ENCODE measurements at regions not wholly inside any gene's neighbourhood (a gene's known extent, or its start where the extent isn't known, plus 50 kb on each side); places are given as distances from the start of the nearest gene placed in this dataset.

GRCh38 chr10:118501171-118501570 lies 94.3 kb downstream of the PRLHR start:
- DNase-seq (ENCODE audit: low read depth): no peak

GRCh38 chr10:118500477-118501104 lies 94.9 kb downstream of the PRLHR start:
- no peak for DNase-seq (ENCODE audit: low read depth)

- no peak for DNase-seq (ENCODE audit: low read depth)
Observed at GRCh38 chr10:118499186-118499585, 96.3 kb downstream of the PRLHR start.

- DNase-seq (ENCODE audit: low read depth): no peak
Observed at GRCh38 chr10:118498623-118499022, 96.8 kb downstream of the PRLHR start.

- DNase-seq (ENCODE audit: low read depth): no peak
Observed at GRCh38 chr10:118497227-118497626, 98.2 kb downstream of the PRLHR start.

- DNase-seq (ENCODE audit: low read depth): no peak
Observed at GRCh38 chr10:118496525-118496924, 98.9 kb downstream of the PRLHR start.

- no peak for DNase-seq (ENCODE audit: low read depth)
Observed at GRCh38 chr10:118495499-118495898, 99.9 kb downstream of the PRLHR start.

GRCh38 chr10:118491055-118491454 lies 104.4 kb downstream of the PRLHR start:
- DNase-seq (ENCODE audit: low read depth): no peak

- no peak for DNase-seq (ENCODE audit: low read depth)
Observed at GRCh38 chr10:118488710-118489497, 106.5 kb downstream of the PRLHR start.

- DNase-seq (ENCODE audit: low read depth): no peak
Observed at GRCh38 chr10:118485641-118486040, 109.8 kb downstream of the PRLHR start.

- DNase-seq (ENCODE audit: low read depth): no peak
Observed at GRCh38 chr10:118484152-118484871, 111.1 kb downstream of the PRLHR start.

- DNase-seq (ENCODE audit: low read depth): no peak
Observed at GRCh38 chr10:118483496-118483895, 112.0 kb downstream of the PRLHR start.

- no peak for DNase-seq (ENCODE audit: low read depth)
Observed at GRCh38 chr10:118482393-118483331, 112.8 kb downstream of the PRLHR start.

- DNase-seq (ENCODE audit: low read depth): no peak
Observed at GRCh38 chr10:118481871-118482270, 113.6 kb downstream of the PRLHR start.

- no peak for DNase-seq (ENCODE audit: low read depth)
Observed at GRCh38 chr10:118475214-118475613, 120.2 kb downstream of the PRLHR start.

- no peak for DNase-seq (ENCODE audit: low read depth)
Observed at GRCh38 chr10:118474111-118474510, 121.3 kb downstream of the PRLHR start.

GRCh38 chr10:118473305-118473960 lies 122.0 kb downstream of the PRLHR start:
- DNase-seq (ENCODE audit: low read depth): no peak

- DNase-seq (ENCODE audit: low read depth): no peak
Observed at GRCh38 chr10:118472415-118473304, 122.8 kb downstream of the PRLHR start.

GRCh38 chr10:118471863-118472262 lies 123.6 kb downstream of the PRLHR start:
- DNase-seq (ENCODE audit: low read depth): no peak

- no peak for DNase-seq (ENCODE audit: low read depth)
Observed at GRCh38 chr10:118470470-118470869, 125.0 kb downstream of the PRLHR start.
